HG02970 (cell line): ENCODE measurements at regions not wholly inside any gene's neighbourhood (a gene's known extent, or its start where the extent isn't known, plus 50 kb on each side); places are given as distances from the start of the nearest gene placed in this dataset.
"Not testable (repeated sequence)": the region's sequence is repeated elsewhere in the genome, so short reads cannot be mapped to it uniquely, and the experiment has no call there.

Experiments
- ATAC-seq: cut with Tn5 transposase; IDR thresholded peaks from one replicate; pipeline ENCODE4 v1.9.1; 2021; ENCODE audit warnings: mild to moderate bottlenecking, moderate library complexity, moderate number of reproducible peaks; ENCODE audit not compliant: unreplicated experiment, low FRiP score

DNA sequence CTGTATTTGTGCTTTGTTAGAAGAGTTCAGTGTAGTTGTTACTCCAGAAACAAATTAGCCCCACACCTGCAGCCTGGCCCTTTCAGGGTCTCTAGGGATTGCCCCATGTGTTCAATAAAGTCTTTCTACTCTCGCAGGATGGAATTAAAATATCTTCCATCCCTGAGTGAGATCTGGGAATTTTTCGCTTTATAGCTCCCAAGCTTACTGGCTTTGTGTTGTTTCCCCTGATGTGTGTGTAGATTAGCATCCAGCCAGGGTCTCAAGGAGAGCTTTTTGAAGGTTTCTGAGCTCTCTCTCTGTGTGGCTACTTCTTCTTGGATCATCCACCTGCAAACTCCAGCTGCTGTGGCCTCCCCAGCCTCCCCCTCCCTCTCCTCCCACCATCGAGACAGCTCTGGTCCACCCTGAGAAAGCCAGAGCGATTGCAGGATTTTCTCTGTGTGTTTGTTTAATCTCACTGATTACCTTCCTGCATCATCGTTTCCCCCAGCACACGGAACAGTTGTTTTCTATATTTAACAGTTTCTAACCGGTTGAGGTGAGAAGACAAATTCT is 553.5 kb downstream of the TBC1D22A start:
- no peak for ATAC-seq

DNA sequence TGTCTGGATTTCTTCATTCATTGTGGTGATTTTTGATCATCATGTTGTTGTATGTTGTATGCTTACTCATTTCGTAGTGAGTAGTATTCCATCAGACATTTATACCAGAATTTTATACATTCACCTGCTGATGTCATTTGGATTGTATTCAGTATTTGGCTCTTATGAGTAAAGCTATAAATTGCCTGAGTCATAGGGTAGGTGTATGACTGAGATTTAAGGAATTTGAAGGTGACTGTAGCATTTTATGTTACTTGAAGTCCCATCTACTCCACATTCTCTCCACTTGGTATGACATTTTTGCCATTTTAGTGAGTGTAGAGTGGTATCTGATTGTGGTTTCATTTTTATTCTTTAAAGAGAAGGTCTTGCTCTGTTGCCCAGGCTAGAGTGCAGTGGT is 548.2 kb downstream of the TBC1D22A start:
- no peak for ATAC-seq

DNA sequence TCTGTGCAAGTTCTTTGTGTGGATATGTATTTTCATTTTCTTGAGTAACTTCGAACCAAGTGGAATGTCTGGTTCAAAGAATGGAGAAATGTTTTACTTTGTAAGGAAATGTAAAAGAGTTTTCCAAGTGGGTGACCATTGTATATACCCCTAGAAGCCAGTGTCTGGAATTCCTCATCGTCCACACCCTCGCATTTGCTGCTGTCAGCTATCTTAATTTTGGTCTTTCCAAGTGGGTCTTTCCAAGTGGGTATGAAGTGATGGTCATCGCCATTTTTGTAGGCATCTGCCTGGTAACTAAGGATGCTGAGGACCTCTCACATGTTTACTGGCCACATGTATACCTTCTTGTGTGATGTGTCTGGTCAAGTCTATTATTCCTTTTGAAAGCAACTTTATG is 547.5 kb downstream of the TBC1D22A start:
- ATAC-seq: no peak

DNA sequence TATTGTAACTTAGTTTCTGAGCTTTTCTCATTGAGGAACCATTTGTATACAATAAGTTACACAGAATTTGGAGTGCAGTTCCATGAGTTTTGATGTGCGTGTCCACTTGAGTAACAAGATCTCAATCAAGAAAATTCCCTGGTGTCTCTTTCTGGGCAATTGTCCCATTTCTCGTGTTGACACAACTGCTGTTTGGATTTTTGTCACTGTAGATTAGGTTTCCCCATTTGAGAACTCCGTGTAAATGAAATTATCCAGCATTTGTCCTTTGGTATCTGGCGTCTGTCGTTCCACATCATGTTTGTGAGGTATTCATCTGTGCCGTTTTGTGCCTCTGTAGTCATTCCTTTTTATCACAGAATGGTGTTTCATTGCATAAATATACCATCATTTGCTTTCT is 547.0 kb downstream of the TBC1D22A start:
- no peak for ATAC-seq

DNA sequence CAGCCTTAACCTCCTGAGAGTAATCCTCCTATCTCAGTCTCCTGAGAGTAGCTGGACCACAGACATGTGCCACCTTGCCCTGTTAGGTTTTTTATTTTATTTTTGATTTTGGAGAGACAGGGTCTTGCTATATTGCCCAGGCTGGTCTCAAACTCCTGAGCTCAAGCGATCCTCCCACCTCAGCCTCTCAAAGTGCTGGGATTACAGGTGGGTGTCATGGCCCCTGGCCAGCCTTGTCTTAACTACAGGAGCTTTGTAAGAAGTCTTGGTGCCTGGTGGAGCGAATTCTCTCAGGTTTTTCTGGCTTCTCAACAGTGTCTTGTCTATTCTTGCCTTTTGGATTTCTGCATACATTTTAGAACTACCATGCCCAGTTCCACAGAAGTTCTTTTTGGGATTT is 546.4 kb downstream of the TBC1D22A start:
- no peak for ATAC-seq

DNA sequence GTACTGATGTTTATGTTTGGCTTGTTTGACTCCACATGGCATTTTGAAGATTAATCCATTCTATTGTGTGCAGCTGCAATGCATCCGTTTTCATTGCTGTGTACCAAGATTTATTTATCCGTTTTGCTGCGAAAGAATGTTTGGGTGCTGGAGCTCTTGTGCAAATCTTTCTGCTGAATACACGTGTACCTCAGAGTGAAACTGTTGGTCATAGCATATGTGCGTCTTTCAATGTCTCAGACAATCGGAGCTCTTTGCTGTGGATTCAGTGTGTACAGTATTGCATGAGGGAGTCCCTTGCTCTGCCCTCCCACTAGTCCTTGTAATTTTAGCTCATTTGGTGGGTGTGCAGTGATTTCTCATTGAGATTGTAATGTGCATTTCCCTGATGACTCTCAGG is 545.4 kb downstream of the TBC1D22A start:
- no peak for ATAC-seq

DNA sequence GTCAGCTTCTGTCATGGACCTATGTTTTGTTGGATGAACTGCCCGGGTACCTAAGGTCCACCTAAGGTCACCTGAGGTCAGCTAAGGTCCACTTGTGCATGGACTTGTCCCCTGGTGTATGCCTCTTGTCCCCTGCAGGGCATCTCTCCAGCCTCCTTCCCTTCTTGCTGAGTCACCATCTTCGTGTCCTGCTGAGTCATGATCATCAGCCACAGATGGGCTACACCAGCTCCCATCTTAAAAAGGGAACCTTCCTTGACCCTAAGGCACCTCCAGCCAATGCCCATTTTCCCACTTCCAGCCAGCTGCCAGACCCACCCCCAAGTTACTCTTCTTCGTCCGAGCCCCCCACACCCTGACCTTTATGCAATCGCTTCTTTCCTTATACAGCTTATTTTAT is 544.9 kb downstream of the TBC1D22A start:
- ATAC-seq: no peak

DNA sequence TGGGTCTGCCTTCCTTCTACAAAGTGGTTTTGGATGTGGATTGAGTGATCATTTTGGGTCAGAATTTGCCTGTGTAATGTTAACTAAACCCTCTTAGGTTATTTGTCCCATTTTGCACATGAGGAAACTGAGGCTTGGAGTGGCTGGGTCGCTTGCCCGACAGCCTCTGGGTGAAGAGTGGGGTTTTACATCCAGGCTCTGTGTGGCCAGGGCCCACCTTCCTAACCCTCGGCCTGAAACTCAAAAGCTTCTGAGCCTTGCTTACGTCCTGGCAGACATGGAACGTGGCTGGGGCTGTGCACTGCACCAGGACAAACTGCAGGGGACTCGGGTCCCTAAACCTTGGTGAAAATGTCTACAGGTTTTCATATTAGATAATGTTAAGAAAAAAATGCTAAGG is 542.4 kb downstream of the TBC1D22A start:
- ATAC-seq: no peak

DNA sequence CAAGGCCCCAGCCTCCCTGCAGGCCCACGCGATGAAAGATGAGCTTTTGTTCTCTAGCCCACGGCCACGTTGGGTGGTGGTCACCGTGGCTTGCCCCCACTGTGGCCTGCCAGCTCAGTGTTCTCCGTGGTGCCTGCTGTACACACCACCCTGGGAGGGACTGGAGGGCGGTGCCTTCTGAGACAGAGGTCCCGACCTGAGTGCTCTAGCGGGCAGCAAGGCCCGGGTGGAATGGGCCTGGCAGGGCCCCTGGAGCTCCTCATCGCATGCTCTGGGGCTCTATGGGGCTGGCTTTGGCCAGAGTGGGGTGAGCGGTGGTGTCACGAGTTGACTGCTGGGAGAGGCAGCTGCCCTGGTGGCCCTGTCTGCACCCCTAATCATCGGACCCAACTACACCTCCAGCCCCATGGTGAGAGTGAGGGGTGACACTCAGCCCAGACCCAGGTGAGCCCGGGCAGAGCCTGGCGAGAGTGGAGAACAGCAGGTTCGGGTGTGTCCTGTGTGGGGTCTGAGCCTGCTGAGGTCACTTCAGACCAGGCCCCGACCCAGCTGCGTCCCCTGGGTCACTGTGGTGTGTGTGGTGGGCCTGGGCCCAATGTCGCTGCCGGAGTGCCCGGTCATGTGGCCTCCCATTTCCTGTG is 541.9 kb downstream of the TBC1D22A start:
- ATAC-seq: no peak

DNA sequence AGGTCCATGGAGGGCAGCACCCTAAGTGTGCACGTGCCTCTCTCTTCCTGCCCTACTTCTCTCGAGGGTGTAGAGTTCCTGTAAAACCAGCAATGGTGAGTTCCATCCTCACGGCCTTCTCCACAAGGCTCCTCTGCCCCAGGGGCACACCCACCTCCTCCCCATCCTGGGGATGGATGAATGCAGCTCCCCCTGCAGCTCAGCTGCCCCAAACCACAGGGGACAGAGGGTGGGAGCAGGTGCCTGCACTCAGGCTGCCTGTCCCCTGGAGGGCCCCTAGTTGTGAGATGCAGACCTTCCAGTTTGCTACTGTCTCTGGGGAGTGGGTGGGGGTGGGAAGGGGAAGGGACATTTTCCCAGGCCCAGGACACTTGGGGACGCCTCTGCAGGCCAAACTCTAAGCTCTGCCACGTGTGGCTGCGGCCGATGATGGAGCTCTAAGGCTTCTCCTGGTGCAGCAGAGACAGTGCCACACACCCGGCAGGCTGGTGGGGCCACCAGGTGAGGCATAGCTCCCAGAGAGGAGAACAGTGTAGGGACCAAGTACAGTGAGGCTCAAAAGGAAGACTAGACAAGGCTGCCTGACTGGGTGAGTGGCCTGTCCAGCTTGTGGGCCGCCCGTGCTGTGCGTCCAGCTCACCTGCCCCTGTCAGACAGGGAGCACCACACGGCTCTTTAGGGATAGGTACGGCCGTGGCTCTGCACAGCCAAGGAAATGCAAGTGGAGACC is 540.9 kb downstream of the TBC1D22A start:
- no peak for ATAC-seq

DNA sequence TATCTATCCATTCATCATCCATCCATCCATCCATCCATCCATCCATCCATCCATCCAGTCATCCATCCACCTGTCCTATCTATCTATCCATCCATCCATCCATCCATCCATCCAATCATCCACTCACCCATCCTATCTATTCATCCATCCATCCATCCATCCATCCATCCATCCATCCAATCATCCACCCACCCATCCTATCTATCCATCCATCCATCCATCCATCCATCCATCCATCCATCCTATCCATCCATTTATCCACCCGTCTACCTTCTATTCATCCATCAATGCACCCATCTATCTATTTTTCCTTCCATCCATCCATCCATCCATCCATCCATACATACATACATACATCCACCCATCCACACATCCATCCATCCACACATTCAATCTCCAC is 540.1 kb downstream of the TBC1D22A start:
- not testable (repeated sequence) for ATAC-seq

DNA sequence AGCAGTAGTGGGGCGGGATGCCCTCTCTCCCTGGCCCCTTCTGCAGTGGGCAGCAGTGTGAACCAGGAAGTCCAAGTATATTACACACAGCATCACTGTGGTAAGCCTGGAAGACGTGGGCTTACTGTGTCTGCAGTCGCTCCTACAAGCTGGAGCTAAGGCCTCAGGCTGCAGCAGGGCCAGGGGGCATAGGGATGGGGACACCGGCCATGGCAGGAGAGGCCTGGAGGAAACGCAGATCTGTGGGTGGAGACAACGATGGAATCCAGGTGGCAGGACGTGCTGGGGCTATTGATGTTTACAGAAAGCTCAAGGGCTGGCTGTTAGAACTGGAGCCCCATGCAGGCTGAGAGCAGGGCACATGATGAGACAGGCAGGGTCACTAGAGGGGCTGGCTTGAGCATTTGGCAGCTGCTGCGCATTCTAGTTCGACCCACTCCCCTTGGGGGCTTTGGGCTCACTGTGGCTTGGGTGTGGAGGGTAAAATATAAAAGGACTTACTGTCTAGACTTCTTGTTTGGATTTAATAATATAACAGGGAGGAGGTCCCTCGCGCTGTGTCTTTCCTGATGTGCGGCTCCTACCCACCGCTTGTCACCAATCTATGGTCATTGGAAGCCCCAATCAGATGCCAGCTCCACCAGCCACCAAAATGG is 539.5 kb downstream of the TBC1D22A start:
- ATAC-seq: no peak

DNA sequence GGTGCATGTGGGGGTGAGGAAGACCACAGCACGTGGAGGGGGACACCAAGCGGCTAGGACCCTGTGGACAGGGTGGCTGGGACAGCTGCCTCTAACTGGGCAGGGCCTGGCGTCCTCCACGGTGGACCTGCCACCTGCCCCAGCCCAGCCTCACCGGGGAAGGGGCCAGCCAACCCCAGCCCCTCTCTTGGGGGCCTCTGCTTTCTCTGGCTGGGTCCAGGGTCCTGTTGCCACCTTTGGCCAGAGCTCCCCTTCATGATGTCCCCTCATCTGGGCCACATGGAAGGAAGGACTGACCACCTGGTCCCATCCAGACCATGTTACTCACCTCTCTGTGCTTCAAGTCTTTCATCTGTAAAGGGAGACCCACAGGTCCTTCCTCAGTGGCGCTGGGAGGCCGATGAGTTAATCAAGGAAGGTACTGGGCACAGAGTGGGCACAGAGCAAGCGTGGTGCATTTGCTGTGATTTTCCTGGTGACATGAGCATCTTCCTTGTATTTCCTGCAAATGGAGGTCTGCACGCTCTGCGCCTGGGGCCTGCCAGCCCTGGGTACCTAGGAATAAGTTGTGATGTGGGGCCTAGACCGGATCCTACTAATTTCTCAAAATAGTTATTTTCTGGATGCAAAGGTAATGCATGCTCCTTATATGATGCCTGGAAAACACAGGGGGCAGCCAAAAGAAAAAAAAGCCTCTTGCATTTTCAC is 538.4 kb downstream of the TBC1D22A start:
- ATAC-seq: no peak

DNA sequence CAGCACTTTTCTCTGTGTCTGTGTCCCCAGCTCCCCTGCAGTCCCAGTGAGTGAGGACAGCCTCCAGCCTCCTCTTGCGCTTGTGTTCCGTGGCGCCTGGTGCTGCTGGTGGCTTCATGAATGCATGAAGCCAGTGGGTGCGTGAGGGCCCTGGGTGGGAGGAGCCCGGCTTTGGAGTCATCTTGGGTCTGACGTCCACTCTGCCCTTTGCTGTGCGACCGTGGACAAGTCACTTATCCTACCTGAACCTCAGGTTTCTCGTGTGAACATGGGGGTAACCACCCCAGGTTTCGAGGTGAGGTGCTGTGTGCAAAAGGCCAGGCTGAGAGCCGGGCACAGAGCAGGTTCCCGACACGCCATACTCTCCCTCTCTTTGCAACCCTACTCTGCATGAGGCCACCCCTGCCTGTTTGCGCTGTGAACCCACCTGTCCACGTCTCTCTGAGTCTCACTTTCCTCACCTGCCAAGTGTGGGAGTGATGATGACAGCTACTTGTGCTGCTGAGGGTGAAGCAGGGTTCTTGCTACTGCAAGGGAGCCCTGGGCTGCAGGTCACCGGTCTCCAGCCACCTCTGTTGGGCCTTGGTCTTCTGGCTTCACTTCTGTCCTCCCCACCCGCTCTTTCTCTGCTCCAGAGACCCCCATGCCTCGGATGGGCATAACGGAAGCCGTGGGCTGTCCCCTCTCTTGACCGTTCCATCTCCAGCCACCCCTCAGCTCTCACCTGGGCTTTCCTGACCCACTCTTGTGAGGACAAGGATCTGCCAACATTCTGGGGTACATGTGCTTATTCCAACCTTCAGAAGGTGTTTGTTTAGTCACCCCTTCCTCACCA is 537.6 kb downstream of the TBC1D22A start:
- no peak for ATAC-seq

DNA sequence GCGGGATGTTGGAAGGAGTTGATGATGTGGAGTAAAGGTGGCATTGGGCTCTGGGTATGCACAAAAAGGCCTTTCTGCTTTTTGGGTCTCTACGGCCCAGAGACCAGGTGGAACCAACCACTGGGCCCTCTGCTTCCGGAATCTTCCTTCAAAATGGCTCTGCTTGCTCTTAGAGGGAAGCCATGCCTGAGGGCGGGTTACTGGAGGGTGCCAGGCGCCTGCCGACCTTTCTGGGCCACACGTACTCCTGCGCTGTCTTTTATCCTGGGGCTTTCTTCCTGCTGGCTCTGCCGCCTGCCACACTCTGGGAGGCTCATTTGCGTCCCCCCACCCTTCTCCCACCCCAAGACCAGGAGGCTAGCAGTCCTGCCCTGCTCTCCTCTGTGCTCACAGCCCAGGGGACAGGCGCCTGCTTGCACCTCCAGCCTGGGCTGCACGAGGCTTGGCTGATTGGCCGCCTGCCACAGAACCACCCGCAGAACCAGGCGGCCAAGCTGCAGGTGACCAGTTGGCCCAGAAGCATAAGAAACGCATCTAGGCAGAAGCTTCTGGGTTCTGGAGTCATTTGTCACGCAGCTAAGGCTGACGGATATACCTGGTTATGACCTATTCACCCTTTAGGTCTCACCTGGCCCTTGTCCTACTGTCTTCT is 536.9 kb downstream of the TBC1D22A start:
- ATAC-seq: no peak

DNA sequence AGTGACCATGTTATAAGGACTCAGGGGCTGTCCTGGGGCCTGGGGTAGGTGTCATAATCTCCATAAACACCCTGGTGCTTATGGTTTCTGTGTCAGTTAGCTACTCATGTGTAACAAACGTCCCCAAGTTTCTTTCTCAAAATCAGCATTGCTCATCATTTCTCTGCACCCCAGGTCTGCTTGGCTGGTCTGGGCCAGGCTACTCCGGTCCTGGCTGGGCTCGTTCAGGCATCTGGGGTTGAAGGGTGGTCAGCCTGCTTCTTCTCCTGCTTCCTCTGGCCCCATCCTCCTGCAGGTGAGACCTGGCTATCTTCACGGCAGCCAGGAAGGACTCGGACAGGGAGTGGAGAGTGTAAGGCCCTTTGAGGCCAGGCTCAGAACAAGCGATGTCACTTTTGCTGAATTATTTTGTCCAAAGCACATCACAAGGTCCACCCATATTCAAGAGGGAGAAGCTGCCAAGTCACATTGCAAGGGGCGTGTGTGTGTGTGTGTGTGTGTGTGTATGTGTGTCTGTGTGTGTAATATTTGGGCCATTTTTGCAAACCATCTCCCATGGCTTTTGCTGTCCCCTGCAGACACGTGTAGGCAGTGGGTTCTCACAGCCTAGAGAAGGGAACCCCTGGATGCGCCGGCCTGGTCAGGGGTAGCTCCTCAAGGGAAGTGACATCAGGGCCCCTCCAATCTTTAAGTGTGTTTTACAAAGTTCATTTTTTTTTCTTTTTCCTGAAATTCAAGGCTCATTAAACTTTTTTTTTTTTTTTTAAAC is 535.8 kb downstream of the TBC1D22A start:
- ATAC-seq: no peak

DNA sequence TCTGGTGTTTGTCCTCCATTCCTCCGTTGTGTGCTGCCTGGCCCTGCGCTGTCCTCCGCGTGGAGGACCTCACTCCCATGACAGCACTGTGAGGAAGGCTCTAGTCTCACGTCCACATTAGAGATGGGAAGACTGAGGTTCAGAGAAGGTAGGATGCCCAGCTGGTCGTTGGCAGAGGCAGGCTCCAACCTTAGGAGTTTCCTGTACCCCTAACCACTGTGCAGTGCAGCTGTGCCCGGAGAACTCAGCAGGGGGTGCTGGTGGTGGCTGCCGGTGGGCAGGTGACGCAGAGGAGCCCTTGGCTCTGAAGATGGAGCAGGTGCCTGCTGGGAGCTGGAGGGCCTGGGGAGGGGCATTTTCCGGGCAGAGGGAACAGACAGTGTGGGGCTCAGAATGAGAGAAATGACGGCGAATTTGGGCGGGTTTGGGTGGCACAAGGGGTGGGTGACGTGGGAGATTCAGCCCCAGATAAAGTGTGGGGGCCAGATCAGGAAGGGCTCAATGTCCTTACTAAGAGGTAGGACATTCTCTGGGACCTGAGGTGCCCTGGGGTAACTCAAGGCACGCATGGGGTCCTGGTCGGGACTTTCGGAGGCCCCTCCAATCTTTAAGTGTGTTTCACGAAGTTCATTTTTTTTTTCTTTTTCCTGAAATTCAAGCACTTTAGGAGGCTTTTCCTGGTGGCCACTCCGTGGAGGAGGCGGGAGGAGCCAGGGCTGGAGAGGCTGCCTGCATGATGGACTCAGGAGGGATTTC is 535.0 kb downstream of the TBC1D22A start:
- ATAC-seq: no peak
